PFSK-1 (cell line): ENCODE measurements at regions not wholly inside any gene's neighbourhood (a gene's known extent, or its start where the extent isn't known, plus 50 kb on each side); places are given as distances from the start of the nearest gene placed in this dataset.

Experiments
- FOXP2 ChIP-seq: optimal IDR thresholded peaks from 2 replicates; pipeline ENCODE3; 2011; ENCODE audit warnings: borderline replicate concordance, control low read depth, inconsistent platforms; ENCODE audit not compliant: insufficient read depth; ENCODE audit errors: extremely low read length, extremely low read depth
- POLR2AphosphoS5 ChIP-seq: IDR thresholded peaks from 2 replicates; pipeline ENCODE4 v1.6.1; 2012; ENCODE audit warnings: low read depth, mild to moderate bottlenecking, control low read depth, low read length, moderate library complexity
- SIN3A ChIP-seq: IDR thresholded peaks from 2 replicates; pipeline ENCODE4 v1.6.1; 2012; ENCODE audit warnings: mild to moderate bottlenecking, low read length, moderate library complexity, borderline replicate concordance; ENCODE audit not compliant: insufficient read depth
- TAF1 ChIP-seq: IDR thresholded peaks from 2 replicates; pipeline ENCODE4 v1.6.1; 2012; ENCODE audit warnings: low read length, control low read depth, borderline replicate concordance; ENCODE audit not compliant: insufficient read depth
- TF ChIP-seq, protein P1 (sequence below), 2 experiments: IDR thresholded peaks; 2 replicates each; pipeline versions ENCODE4 v1.6.1 to v1.8.0; 2011 to 2012; ENCODE audit warnings: low read depth in 2 of 2, low read length in 2 of 2, control low read depth in 1 of 2, inconsistent platforms in 1 of 2, mild to moderate bottlenecking in 1 of 2, moderate library complexity in 1 of 2; ENCODE audit not compliant: insufficient read depth in 1 of 2

DNA sequence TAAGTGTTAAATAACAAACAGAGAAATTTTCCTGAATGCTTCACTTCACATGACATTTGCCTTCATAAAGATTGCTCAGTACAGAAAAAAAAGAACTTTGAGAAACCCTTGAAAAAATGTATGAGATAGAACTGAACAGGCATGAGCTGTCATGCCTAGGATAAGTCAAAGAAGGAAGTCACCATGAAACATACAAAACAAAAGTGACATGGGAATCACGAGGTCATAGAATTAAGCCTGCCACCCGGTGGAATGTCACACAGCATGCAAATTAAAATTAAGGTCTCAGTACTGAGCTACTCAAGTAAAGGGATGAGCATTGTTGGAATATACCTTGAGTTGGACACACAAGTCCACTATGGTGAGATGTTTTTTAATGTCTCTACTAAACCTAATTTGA is 652.5 kb upstream of the NECTIN3 start:
- TF ChIP-seq FOXP2: no peak
- TF ChIP-seq, protein P1, sequence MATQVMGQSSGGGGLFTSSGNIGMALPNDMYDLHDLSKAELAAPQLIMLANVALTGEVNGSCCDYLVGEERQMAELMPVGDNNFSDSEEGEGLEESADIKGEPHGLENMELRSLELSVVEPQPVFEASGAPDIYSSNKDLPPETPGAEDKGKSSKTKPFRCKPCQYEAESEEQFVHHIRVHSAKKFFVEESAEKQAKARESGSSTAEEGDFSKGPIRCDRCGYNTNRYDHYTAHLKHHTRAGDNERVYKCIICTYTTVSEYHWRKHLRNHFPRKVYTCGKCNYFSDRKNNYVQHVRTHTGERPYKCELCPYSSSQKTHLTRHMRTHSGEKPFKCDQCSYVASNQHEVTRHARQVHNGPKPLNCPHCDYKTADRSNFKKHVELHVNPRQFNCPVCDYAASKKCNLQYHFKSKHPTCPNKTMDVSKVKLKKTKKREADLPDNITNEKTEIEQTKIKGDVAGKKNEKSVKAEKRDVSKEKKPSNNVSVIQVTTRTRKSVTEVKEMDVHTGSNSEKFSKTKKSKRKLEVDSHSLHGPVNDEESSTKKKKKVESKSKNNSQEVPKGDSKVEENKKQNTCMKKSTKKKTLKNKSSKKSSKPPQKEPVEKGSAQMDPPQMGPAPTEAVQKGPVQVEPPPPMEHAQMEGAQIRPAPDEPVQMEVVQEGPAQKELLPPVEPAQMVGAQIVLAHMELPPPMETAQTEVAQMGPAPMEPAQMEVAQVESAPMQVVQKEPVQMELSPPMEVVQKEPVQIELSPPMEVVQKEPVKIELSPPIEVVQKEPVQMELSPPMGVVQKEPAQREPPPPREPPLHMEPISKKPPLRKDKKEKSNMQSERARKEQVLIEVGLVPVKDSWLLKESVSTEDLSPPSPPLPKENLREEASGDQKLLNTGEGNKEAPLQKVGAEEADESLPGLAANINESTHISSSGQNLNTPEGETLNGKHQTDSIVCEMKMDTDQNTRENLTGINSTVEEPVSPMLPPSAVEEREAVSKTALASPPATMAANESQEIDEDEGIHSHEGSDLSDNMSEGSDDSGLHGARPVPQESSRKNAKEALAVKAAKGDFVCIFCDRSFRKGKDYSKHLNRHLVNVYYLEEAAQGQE (IDR thresholded peaks at IDR 0.05; ENCODE audit: insufficient read depth in 1 of 2, low read depth in 2 of 2, low read length in 2 of 2): no peak
- no peak for TF ChIP-seq POLR2AphosphoS5
- TF ChIP-seq TAF1: no peak
- TF ChIP-seq SIN3A: no peak

DNA sequence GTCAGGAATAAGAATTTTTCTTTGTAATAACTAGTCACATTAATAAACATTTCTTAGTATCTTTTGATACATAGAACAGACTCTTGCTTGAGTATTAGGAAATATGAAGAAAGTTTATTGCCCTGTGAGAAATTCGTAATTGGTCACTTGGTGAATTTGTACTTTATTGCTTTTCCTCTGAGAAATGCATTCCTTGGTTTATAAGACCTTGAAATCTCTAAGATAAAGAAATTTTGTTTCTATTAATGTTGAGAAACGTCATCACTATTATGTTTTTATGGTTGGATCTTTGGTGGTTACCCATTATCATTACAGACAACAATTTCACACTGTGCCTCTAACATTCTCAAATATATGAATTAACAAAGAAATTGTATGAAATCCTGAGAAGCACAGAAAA is 652.0 kb upstream of the NECTIN3 start:
- TF ChIP-seq, protein P1 (IDR thresholded peaks at IDR 0.05; ENCODE audit: insufficient read depth in 1 of 2, low read depth in 2 of 2, low read length in 2 of 2): no peak
- TF ChIP-seq POLR2AphosphoS5 (no peak), SIN3A (no peak), TAF1 (no peak), FOXP2 (no peak)

GRCh38 chr3:110420158-110420641 is 651.4 kb upstream of the NECTIN3 start:
- TF ChIP-seq TAF1 (no peak), SIN3A (no peak), POLR2AphosphoS5 (no peak), FOXP2 (no peak)
- TF ChIP-seq, protein P1 (IDR thresholded peaks at IDR 0.05; ENCODE audit: insufficient read depth in 1 of 2, low read depth in 2 of 2, low read length in 2 of 2): no peak

DNA sequence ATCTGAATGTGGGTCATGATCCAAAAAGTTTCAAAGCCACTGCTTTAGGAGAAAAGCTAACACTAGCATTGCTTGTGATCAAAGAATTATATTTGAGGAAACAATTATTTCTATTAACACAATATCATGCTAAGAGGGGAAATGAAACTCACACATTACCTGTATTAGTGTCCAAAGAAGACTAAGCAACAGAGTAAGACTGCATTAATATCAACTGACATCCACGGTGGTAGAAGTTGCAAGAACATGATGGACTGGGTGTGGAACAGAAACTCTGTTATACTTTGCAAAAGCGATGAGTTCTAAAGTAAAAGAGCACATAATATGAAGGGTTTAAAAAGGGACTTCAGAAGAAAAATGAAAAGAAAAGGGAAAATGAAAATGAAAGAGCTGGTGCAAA is 648.3 kb upstream of the NECTIN3 start:
- no peak for TF ChIP-seq FOXP2
- no peak for TF ChIP-seq POLR2AphosphoS5
- TF ChIP-seq, protein P1 (IDR thresholded peaks at IDR 0.05; ENCODE audit: insufficient read depth in 1 of 2, low read depth in 2 of 2, low read length in 2 of 2): no peak

GRCh38 chr3:110430146-110430545 is 641.5 kb upstream of the NECTIN3 start:
- TF ChIP-seq TAF1 (no peak), SIN3A (no peak), POLR2AphosphoS5 (no peak), FOXP2 (no peak)
- TF ChIP-seq, protein P1 (IDR thresholded peaks at IDR 0.05; ENCODE audit: insufficient read depth in 1 of 2, low read depth in 2 of 2, low read length in 2 of 2): no peak
